Gastrocnemius medialis (tissue), 4 donors: ENCODE measurements at regions not wholly inside any gene's neighbourhood (a gene's known extent, or its start where the extent isn't known, plus 50 kb on each side); places are given as distances from the start of the nearest gene placed in this dataset.
"Not testable (repeated sequence)": the region's sequence is repeated elsewhere in the genome, so short reads cannot be mapped to it uniquely, and the experiment has no call there.

Experiments used
- ATAC-seq, 2 donors: fragments of 150-250 bp; one replicate each; pipeline ENCODE4 v1.9.1; 2016
- DNase-seq, 2 donors: peaks; one replicate each; pipeline ENCODE4 v3.0.0-alpha.2; 2019
- H3K27ac ChIP-seq, 4 donors: fragments of 200-600 bp; sonication (generic); 1 replicate in 1 of 4; 2 replicates in 3 of 4; pipeline ENCODE4 v1.5.1; 2016 to 2018; ENCODE audit warnings: mild to moderate bottlenecking in 2 of 4, moderate library complexity in 1 of 4
- H3K27me3 ChIP-seq, 3 donors: fragments of 200-600 bp; sonication (generic) in 2 of 3; 1 replicate in 1 of 3; 2 replicates in 2 of 3; pipeline versions ENCODE4 v1.5.1 to v1.6.0; 2016 to 2019; ENCODE audit warnings: mild to moderate bottlenecking in 1 of 3, moderate library complexity in 1 of 3
- H3K36me3 ChIP-seq, 2 donors: fragments of 200-600 bp; sonication (generic) in 1 of 2; one replicate each; pipeline ENCODE4 v1.5.1; 2017 to 2018
- H3K4me1 ChIP-seq, 2 donors: fragments of 200-600 bp; sonication (generic) in 1 of 2; one replicate each; pipeline ENCODE4 v1.5.1; 2016 to 2017; ENCODE audit warnings: mild to moderate bottlenecking in 2 of 2
- H3K4me3 ChIP-seq, 4 donors: fragments of 200-600 bp; sonication (generic) in 3 of 4; 1 replicate in 1 of 4; 2 replicates in 3 of 4; pipeline ENCODE4 v1.5.1; 2016 to 2019; ENCODE audit warnings: mild to moderate bottlenecking in 2 of 4
- H3K9me3 ChIP-seq, 3 donors: fragments of 200-600 bp; sonication (generic) in 2 of 3; 1 replicate in 1 of 3; 2 replicates in 2 of 3; pipeline ENCODE4 v1.5.1; 2016 to 2019
- POLR2A ChIP-seq, 2 donors: fragments of 450-650 bp; IDR thresholded peaks; one replicate each; pipeline ENCODE4 v1.6.1; 2017; ENCODE audit warnings: antibody characterized with exemption in 2 of 2, mild to moderate bottlenecking in 2 of 2, moderate library complexity in 2 of 2
- in situ Hi-C, 4 donors: fragments of 200-750 bp; cut with MboI; loops; one replicate each; pipeline versions ENCODE4 v1.15.0 to v1.8.0; 2017; ENCODE audit warnings: low sequenced_read_pairs in 4 of 4
- intact Hi-C: fragments of 100-400 bp; cut with DNase I; formaldehyde crosslinking; loops from one replicate; pipeline ENCODE4 v1.15.1; 2023; ENCODE audit warnings: low total_unique reads
- TF ChIP-seq, protein P1 (sequence below), 5 experiments: fragments of 450-650 bp in 3 of 5; fragments of 200-600 bp in 2 of 5; sonication (generic) in 2 of 5; IDR thresholded peaks in 4 of 5; conservative IDR thresholded peaks in 1 of 5; 1 replicate in 4 of 5; 2 replicates in 1 of 5; pipeline ENCODE4 v1.5.1; 2016 to 2019; ENCODE audit warnings: antibody characterized with exemption in 5 of 5, mild to moderate bottlenecking in 3 of 5, moderate library complexity in 3 of 5

DNA sequence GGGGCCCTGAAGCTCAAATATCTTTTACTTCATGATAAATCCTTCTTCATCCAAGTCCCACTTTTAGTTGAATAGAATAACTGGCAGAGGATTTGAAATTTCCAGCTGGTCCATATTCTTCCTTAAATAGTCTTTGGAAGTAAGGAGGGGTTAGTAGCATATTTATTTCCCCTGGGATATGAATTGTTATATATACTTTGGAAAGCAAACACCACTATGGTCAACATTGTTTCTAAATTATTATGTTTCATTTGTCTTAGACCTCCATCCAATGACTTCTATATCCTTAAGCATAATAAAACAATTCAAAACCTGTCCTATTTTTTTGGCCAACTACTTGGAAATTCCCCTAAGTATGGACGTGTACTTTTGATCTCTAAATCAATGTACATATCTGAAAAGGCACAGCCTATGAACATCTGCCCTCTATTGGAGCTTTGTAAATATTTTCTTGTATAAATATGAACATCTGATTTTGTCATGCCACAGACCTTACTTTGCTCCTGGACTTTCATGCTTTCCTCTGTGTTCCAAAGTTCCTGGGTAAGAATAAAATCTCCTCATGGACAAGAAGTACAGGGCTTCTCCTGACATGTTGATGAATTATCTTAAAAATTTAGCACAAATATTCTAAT is 1212.0 kb downstream of the GALC start:
- no peaks in the 10 kb centered on the region for H3K36me3 ChIP-seq
- no peak overlapping the region for H3K27ac ChIP-seq
- in situ Hi-C loops, result no loop called here
- DNase-seq, result no peak
- no peak overlapping the region for H3K4me3 ChIP-seq
- H3K4me1 ChIP-seq, result no peaks in the 10 kb centered on the region
- no peaks in the 10 kb centered on the region for H3K9me3 ChIP-seq
- TF ChIP-seq POLR2A (IDR thresholded peaks at IDR 0.05), result no peak
- TF ChIP-seq, protein P1, sequence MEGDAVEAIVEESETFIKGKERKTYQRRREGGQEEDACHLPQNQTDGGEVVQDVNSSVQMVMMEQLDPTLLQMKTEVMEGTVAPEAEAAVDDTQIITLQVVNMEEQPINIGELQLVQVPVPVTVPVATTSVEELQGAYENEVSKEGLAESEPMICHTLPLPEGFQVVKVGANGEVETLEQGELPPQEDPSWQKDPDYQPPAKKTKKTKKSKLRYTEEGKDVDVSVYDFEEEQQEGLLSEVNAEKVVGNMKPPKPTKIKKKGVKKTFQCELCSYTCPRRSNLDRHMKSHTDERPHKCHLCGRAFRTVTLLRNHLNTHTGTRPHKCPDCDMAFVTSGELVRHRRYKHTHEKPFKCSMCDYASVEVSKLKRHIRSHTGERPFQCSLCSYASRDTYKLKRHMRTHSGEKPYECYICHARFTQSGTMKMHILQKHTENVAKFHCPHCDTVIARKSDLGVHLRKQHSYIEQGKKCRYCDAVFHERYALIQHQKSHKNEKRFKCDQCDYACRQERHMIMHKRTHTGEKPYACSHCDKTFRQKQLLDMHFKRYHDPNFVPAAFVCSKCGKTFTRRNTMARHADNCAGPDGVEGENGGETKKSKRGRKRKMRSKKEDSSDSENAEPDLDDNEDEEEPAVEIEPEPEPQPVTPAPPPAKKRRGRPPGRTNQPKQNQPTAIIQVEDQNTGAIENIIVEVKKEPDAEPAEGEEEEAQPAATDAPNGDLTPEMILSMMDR (IDR thresholded peaks at IDR 0.05 in 4 of 5, conservative IDR thresholded peaks at IDR 0.05 in 1 of 5), result no peak
- ATAC-seq, result no peak
- no peaks in the 10 kb centered on the region for H3K27me3 ChIP-seq
- intact Hi-C loops, result no loop called here

DNA sequence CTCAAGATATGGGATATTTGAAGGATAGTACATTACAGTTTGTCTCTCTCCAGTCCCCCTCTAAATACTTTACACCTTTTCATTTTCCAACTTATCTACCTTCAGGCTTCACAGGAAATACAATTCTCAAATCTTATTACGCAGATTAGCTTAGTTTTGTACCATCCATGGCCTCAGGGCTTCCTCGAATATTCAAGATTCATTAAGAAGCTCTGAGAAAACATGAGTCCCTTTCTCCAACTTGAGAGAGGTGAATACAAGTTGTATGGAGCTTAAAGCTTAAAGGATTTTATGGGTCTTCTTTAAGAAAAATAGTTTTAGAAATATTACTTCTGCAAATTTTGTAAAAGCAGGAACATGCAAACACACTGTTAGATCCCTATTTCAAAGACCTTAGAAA is 1212.5 kb downstream of the GALC start:
- no peak for ATAC-seq
- Histone ChIP-seq H3K4me1 (no peaks in the 10 kb centered on the region), H3K9me3 (no peaks in the 10 kb centered on the region), H3K4me3 (no peak overlapping the region), H3K27ac (no peak overlapping the region), H3K27me3 (no peaks in the 10 kb centered on the region), H3K36me3 (no peaks in the 10 kb centered on the region)
- DNase-seq, result no peak
- intact Hi-C loops, result no loop called here
- TF ChIP-seq, protein P1 (IDR thresholded peaks at IDR 0.05 in 4 of 5, conservative IDR thresholded peaks at IDR 0.05 in 1 of 5), result no peak
- no peak for TF ChIP-seq POLR2A (IDR thresholded peaks at IDR 0.05)
- in situ Hi-C loops, result no loop called here

DNA sequence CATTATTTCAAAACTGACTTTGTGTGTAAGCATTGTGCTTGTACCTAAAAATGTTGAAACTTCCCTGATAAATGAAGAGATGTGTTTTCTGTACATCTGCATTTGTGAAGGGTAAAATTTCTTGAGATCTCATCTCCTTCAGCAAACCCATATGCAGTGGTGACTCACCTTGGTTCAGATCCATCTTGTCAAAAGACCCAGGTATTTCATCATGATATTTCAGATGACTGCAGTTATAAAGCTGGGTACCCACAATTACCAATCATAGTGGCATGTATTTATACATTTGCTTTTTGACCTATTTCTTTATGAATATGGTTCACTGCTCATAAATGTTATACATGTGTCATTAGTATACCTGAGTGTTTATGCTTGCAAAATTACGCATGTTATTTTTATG is 1213.6 kb downstream of the GALC start:
- in situ Hi-C loops (no loop called here), intact Hi-C loops (no loop called here)
- Histone ChIP-seq H3K27me3 (no peaks in the 10 kb centered on the region), H3K36me3 (no peaks in the 10 kb centered on the region), H3K27ac (no peak overlapping the region), H3K4me3 (no peak overlapping the region), H3K9me3 (no peaks in the 10 kb centered on the region), H3K4me1 (no peaks in the 10 kb centered on the region)
- ATAC-seq, result no peak
- TF ChIP-seq, protein P1 (IDR thresholded peaks at IDR 0.05 in 4 of 5, conservative IDR thresholded peaks at IDR 0.05 in 1 of 5), result no peak
- no peak for TF ChIP-seq POLR2A (IDR thresholded peaks at IDR 0.05)
- DNase-seq, result no peak

DNA sequence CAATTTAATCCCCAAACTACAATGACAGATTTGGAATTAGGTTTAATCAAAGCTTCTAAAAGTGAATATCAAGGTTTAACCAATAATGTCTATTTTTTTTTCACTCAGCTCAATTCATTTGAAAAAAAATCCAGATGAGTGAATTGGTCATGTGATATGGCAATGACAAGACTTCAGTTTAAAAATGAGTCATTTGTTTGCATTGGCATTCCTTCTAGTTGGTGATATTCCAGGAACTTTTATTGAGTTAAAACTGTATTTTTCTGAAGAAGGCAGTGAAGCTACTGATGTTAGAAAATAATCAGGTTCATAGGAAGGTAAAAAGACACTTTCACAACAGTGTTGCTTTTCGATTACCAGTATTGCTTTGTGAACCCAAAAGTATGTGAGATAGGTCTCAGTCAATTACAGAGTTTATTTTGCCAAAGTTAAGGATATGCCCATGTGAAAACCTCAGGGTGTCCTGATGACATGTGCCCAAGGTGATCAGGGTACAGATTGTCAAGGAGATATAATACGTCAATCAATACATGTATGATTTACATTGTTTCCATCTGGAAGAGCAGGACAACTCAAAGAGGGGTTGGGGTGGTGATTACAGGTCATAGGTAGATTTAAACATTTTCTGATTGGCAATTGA is 1214.9 kb downstream of the GALC start:
- Histone ChIP-seq H3K9me3 (no peaks in the 10 kb centered on the region), H3K4me3 (no peak overlapping the region), H3K36me3 (no peaks in the 10 kb centered on the region), H3K27ac (no peak overlapping the region), H3K27me3 (no peaks in the 10 kb centered on the region), H3K4me1 (no peaks in the 10 kb centered on the region)
- DNase-seq, result no peak
- in situ Hi-C loops, result no loop called here
- intact Hi-C loops, result no loop called here
- no peak for ATAC-seq
- TF ChIP-seq POLR2A (IDR thresholded peaks at IDR 0.05), result no peak
- TF ChIP-seq, protein P1 (IDR thresholded peaks at IDR 0.05 in 4 of 5, conservative IDR thresholded peaks at IDR 0.05 in 1 of 5), result no peak

DNA sequence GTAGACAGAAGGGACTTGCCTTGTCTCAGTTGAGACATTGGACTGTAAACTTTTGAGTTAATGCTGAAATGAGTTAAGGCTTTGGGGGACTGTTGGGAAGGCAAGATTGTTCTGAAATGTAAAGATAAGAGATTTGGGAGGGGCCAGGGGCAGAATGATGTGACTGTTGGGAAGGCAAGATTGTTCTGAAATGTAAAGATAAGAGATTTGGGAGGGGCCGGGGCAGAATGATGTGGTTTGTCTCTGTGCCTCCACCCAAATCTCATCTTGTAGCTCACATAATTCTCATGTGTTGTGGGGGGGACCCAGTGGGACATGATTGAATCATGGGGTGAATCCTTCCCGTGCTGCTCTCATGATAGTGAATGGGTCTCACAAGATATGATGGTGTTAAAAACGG is 1217.1 kb downstream of the GALC start:
- H3K27ac ChIP-seq, DNase-seq, H3K4me1 ChIP-seq, intact Hi-C loops, in situ Hi-C loops, H3K36me3 ChIP-seq, H3K4me3 ChIP-seq, H3K9me3 ChIP-seq, ATAC-seq, H3K27me3 ChIP-seq: not testable (repeated sequence)
